Tibial nerve (tissue), 4 donors: ENCODE measurements at regions not wholly inside any gene's neighbourhood (a gene's known extent, or its start where the extent isn't known, plus 50 kb on each side); places are given as distances from the start of the nearest gene placed in this dataset.

ENCODE experiments used
- DNase-seq, 2 donors: peaks; one replicate each; pipeline ENCODE4 v3.0.0-alpha.2; 2019; ENCODE audit warnings: low spot score in 2 of 2
- H3K27ac ChIP-seq, 4 donors: fragments of 200-600 bp; sonication (generic) in 3 of 4; one replicate each; pipeline ENCODE4 v1.5.1; 2017 to 2019; ENCODE audit warnings: mild to moderate bottlenecking in 1 of 4
- H3K27me3 ChIP-seq, 2 donors: fragments of 200-600 bp; sonication (generic) in 1 of 2; one replicate each; pipeline versions ENCODE4 v1.5.1 to v1.6.0; 2017 to 2019
- H3K36me3 ChIP-seq, 3 donors: fragments of 200-600 bp; sonication (generic); one replicate each; pipeline ENCODE4 v1.5.1; 2018 to 2019
- H3K4me1 ChIP-seq, 4 donors: fragments of 200-600 bp; sonication (generic) in 3 of 4; one replicate each; pipeline ENCODE4 v1.5.1; 2017 to 2019
- H3K4me3 ChIP-seq, 4 donors: fragments of 200-600 bp; sonication (generic) in 3 of 4; one replicate each; pipeline ENCODE4 v1.5.1; 2017 to 2019; ENCODE audit warnings: mild to moderate bottlenecking in 1 of 4, moderate library complexity in 1 of 4
- H3K9me3 ChIP-seq, 4 donors: fragments of 200-600 bp; sonication (generic) in 3 of 4; one replicate each; pipeline ENCODE4 v1.5.1; 2017 to 2019
- CTCF ChIP-seq, 5 experiments: fragments of 200-600 bp in 3 of 5; fragments of 450-650 bp in 2 of 5; sonication (generic) in 3 of 5; IDR thresholded peaks; one replicate each; pipeline ENCODE4 v1.5.1; 2016 to 2019; ENCODE audit warnings: antibody characterized with exemption in 5 of 5, mild to moderate bottlenecking in 3 of 5, moderate library complexity in 2 of 5
- EP300 ChIP-seq, 2 donors: sonication (generic); formaldehyde crosslinking; IDR thresholded peaks; one replicate each; pipeline ENCODE4 v1.6.1; 2017; ENCODE audit warnings: antibody characterized with exemption in 2 of 2, mild to moderate bottlenecking in 1 of 2
- POLR2A ChIP-seq, 2 donors: fragments of 450-650 bp; IDR thresholded peaks; one replicate each; pipeline ENCODE4 v1.6.1; 2017; ENCODE audit warnings: antibody characterized with exemption in 2 of 2, mild to moderate bottlenecking in 2 of 2, moderate library complexity in 2 of 2
- WGBS, 2 donors: methylation state at CpG; one replicate each; pipeline ENCODE4 v1.1.5; 2018; 5-methylcytosine and 5-hydroxymethylcytosine counted together

DNA sequence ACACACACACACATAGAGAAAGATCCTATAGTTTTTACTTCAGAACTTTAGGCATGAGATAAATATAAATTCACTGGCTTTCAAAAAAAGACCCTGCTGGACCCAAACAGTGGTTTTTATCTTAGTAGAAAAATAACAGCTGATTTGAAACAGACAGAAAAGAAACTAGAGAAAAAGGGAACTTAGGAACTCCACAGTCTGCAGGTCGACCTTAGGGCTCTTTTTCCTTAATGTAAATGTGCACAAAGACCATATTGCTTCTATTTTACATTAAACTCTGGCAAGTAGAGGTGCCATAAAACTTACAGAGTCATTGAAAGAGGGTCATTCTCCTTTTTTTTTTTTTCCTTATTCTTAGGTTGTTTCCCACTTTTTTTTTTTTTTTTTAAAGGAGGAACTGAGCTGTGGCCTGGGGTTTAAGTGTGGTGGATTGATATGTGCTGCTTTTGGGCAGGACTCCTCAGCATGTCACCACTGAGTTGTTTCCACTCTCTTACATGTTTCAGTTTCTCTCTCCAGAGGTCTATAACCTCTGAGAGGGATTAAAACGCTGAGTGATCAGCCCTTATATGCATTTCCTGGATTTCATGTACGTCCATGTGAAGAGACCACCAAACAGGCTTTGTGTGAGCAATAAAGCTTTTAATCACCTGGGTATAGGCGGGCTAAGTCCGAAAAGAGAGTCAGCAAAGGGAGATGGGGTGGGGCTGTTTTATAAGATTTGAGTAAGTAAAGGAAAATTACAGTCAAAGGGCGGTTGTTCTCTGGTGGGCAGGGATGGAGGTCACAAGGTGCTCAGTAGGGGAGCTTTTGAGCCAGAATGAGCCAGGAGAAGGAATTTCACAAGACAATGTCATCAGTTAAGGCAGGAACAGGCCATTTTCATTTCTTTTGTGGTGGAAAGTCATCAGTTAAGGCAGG, 70.8 kb upstream of the PACRGL start:
- Histone ChIP-seq H3K4me1 (peaks cover 0 to 7% (median 2%) of the 10 kb centered on the region in 4 donors), H3K27ac (no peak overlapping the region), H3K4me3 (no peak overlapping the region), H3K9me3 (no peaks in the 10 kb centered on the region), H3K27me3 (no peaks in the 10 kb centered on the region), H3K36me3 (no peaks in the 10 kb centered on the region)
- no peak for DNase-seq
- WGBS, 2 donors = 58 to 67% methylated on average over 6 of the region's 6 CpGs
- TF ChIP-seq EP300 (IDR thresholded peaks at IDR 0.05) (no peak), CTCF (IDR thresholded peaks at IDR 0.05) (no peak), POLR2A (IDR thresholded peaks at IDR 0.05) (no peak)

GRCh38 chr4:20638825-20639224, 61.4 kb upstream of the PACRGL start:
- H3K36me3 ChIP-seq = no peaks in the 10 kb centered on the region
- no peak for DNase-seq
- TF ChIP-seq POLR2A (IDR thresholded peaks at IDR 0.05) (no peak), EP300 (IDR thresholded peaks at IDR 0.05) (no peak), CTCF (IDR thresholded peaks at IDR 0.05) (no peak)
- H3K27me3 ChIP-seq = no peaks in the 10 kb centered on the region
- 89% methylated on average over 3 of the region's 3 CpGs for WGBS, 2 donors
- no peak overlapping the region for H3K4me3 ChIP-seq
- H3K27ac ChIP-seq = no peak overlapping the region
- H3K4me1 ChIP-seq = no peaks in the 10 kb centered on the region
- no peaks in the 10 kb centered on the region for H3K9me3 ChIP-seq

DNA sequence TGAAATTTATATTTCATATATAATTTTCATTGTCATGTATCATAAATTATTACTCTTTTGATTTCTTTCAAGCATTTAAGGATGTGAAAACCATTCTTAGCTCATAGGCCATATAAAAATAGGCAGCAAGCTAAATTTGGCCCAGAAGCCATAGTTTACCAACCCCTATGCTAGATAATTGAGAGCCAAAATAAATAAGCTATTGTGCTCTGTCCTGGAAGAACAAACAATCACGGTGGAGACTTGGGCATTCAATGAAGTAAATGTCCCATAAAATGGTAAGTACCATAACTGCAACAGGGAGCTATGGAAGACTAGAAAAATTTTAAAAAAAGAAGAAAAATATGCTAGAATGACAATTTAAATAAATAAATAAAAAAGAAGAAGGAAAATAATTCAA, 60.9 kb upstream of the PACRGL start:
- WGBS, 2 donors = 18 to 26% methylated on average over 1 of the region's 1 CpG
- H3K36me3 ChIP-seq = no peaks in the 10 kb centered on the region

DNA sequence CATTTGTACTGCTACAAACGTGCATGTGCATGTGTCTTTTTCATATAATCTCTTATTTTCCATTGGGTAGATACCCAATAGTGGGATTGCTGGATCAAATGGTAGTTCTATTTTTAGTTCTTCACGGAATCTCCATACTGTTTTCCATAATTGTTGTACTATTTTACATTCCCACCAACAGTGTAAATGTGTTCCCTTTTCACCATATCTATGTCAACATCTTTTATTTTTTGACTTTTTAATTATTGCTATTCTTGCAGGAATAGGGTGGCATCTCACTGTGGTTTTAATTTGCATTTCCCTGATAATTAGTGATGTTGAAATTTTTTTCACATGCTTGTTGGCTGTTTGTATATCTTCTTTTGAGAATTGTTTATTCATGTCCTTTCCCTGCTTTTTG, 59.3 kb upstream of the PACRGL start:
- Histone ChIP-seq H3K27ac (no peak overlapping the region), H3K9me3 (no peaks in the 10 kb centered on the region), H3K4me3 (no peak overlapping the region), H3K4me1 (no peaks in the 10 kb centered on the region), H3K27me3 (no peaks in the 10 kb centered on the region), H3K36me3 (no peaks in the 10 kb centered on the region)
- WGBS, 2 donors = 78 to 90% methylated on average over 2 of the region's 2 CpGs
- TF ChIP-seq POLR2A (IDR thresholded peaks at IDR 0.05) (no peak), CTCF (IDR thresholded peaks at IDR 0.05) (no peak), EP300 (IDR thresholded peaks at IDR 0.05) (no peak)
- DNase-seq = no peak

More for the DNA sequence above, 60.9 kb upstream of the PACRGL start:
- Histone ChIP-seq H3K4me3 (no peak overlapping the region), H3K9me3 (no peaks in the 10 kb centered on the region), H3K27ac (no peak overlapping the region), H3K27me3 (no peaks in the 10 kb centered on the region), H3K4me1 (no peaks in the 10 kb centered on the region)
- no peak for TF ChIP-seq CTCF (IDR thresholded peaks at IDR 0.05)
- no peak for TF ChIP-seq POLR2A (IDR thresholded peaks at IDR 0.05)
- TF ChIP-seq EP300 (IDR thresholded peaks at IDR 0.05) = no peak
- DNase-seq = no peak

- H3K4me1 ChIP-seq = no peaks in the 10 kb centered on the region
Measured at GRCh38 chr4:20641976-20642375, 58.3 kb upstream of the PACRGL start.

More at GRCh38 chr4:20641976-20642375, 58.3 kb upstream of the PACRGL start:
- no peak overlapping the region for H3K4me3 ChIP-seq
- no peak overlapping the region for H3K27ac ChIP-seq
- H3K36me3 ChIP-seq = no peaks in the 10 kb centered on the region
- WGBS, 2 donors = 73 to 79% methylated on average over 3 of the region's 3 CpGs
- TF ChIP-seq EP300 (IDR thresholded peaks at IDR 0.05) (no peak), POLR2A (IDR thresholded peaks at IDR 0.05) (no peak), CTCF (IDR thresholded peaks at IDR 0.05) (no peak)
- no peaks in the 10 kb centered on the region for H3K27me3 ChIP-seq
- DNase-seq = no peak
- H3K9me3 ChIP-seq = no peaks in the 10 kb centered on the region
